Left kidney (tissue), 1 donor: ENCODE measurements at regions not wholly inside any gene's neighbourhood (a gene's known extent, or its start where the extent isn't known, plus 50 kb on each side); places are given as distances from the start of the nearest gene placed in this dataset.
A peak's percentile ranks its signal among the peaks of the same experiment; 100 is the strongest.
"Not testable (repeated sequence)": the region's sequence is repeated elsewhere in the genome, so short reads cannot be mapped to it uniquely, and the experiment has no call there.

Source experiments
- DNase-seq: peaks from one replicate; pipeline ENCODE4 v3.0.0-alpha.2; 2013

DNA sequence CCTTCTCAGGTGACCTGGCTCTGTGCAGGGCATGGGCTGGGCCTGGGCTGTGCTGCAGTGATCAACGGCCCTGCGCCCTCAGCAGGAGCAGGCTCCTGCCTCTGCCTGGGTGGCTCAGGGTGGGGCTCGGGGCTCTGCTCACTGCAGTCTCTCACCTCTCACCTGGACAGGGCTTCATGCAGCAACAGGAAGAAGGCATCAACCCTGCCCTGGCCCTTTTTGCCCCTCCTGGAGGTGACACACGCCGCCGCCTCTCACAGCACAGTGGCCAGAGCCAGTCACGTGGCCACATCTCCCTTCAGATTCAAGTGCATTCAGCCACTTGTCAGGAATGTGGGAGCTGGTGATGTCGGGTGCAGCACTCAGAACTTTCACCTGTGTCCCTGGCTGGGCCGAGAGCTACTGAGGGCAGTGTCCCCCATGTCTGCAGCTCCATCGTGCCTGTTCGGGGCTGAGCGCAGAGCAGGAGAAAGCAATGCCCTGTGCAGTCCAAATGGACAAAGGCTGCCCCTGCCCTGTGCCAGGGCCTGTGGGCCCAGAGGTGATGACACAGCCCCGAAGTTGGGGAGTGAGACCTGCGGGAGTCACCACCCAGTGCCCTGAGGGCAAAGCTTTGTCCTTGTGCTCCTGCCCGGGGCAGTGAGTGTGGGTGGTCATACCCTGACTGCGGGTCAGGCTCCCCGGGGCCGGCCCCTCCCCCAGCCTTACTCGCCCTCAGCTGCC, 314.0 kb downstream of the PTPRU start:
- DNase-seq = no peak

DNA sequence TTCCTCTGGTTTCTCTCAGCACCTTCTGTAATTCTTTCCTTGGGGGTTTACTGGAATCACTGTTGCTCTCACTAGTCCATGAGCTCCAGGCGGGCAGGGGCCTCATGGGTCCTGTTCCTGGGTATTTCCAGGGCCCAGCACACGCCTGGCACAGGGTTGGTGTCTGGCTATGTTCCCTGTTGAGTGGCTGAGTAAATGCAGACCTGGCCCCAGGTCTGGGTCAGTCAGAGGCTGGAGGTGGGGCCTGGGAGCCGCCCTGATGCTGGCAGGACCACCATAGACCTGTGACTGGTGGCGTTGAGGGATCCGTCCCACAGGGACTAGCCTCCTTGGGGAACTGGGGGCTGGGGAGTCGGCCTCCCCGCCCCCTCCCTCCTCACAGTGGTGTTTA, 313.4 kb downstream of the PTPRU start:
- not testable (repeated sequence) for DNase-seq

DNA sequence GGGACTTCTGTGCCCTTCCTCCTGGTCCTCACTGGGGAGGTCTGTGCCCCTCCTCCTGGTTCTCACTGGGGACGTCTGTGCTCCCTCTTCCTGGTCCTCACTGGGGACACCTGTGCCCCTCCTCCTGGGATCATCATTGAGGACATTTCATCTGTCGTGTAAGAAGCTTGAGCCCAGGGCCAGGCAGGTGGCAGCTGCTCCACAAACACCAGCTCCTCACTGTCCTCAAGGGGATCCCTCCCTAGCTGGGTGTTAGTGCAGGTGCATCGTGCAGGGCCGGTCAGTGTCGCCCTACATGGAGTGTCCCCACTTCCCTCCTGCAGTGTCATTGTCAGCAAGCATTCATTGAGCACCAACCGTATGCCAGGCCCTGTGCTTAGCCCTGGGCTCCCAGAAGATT, 312.7 kb downstream of the PTPRU start:
- DNase-seq = no peak

DNA sequence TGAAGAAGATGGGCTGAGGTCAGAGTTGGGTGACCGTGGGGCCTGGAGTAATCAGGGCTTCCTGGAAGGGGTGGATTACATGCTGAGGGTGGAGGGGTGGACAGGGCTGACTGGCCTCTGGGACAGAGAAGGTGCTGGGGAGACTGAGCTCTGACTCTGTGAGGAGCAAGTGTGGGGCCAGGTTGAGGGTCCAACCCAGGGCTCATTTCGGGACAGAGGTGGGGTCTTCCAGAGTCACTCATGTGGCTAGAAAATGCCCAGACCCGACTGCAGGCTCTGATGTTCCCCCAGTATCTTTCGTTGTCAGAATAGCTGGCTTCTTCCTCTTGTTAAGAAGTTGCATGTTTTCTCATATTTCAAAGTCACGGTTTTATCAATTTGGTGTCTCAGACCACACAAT, 311.8 kb downstream of the PTPRU start:
- no peak for DNase-seq

DNA sequence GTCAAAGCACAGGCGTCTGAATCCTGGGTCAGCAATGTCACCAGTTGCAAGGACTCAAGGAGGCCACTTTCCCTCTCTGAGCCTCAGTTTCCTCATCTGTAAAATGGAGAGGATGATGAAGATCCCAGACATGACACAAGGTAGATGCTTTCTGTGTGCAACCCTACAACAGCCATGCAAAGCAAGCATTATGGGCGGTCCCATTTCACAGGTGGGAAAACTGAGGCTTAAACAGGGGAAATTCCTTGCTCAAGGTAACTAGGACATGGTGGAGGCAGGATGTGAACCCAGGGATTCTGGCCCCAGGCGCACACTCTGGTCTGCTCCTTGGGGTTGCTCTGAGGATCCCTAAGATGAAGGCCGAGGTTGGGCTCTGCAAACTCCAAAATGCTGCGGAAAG, 311.0 kb downstream of the PTPRU start:
- no peak for DNase-seq

DNA sequence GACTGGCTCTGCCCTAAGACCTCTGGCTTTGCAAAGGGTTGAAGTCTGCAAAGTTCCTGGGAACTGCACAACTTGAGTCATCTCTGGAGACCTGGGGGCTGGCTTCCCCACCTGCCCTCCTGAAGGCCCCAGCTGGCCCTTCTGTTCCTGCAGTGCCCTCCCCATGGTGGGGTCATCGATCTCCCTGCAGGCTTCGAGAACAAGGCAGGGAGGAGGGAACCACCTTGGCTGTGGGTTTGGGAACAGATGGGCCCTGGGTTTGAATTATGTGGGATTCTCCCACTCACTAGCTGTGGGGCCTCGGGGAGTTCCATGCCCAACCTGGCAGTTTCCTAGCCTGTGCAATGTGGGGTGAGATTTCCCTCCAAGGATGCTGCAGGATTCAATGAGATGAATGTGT, 310.2 kb downstream of the PTPRU start:
- no peak for DNase-seq

DNA sequence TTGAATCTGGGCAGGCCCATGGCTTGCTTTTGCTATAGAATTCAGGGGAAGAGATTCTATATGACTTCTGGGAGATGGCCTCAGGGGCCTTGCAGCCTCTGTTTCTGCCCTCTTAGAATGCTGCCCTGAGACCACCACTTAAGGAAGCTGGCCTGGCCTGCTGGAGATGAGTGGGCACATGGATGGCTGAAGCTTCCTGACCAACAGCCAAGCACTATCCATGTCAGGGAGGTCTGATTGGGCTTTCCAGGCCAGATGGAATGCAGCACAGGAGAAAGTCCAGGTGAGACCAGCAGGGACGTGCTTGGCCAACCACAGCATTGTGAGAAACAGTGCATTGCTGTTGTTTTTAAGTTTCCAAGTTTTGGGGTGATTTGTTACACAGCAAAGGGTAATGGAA, 308.1 kb downstream of the PTPRU start:
- no peak for DNase-seq

DNA sequence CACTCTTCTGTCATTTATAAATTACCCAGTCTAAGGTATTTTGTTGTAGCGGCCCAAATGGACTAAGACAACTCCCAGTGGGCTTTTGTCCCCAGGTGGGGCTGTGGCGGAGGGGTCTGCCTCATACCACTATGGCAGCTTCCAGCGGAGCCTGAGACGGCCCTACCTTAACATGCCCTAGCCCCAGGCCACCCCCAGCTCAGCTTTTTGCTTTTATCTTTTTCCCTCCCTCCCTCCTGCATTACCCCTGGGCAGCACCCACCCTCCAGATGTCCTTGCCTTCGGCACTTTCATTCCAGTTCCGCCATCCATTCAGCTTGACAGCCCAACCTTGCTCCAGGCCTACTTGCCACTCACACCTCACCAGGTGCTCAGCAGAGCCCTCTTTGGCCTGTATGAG, 307.3 kb downstream of the PTPRU start:
- DNase-seq = no peak

DNA sequence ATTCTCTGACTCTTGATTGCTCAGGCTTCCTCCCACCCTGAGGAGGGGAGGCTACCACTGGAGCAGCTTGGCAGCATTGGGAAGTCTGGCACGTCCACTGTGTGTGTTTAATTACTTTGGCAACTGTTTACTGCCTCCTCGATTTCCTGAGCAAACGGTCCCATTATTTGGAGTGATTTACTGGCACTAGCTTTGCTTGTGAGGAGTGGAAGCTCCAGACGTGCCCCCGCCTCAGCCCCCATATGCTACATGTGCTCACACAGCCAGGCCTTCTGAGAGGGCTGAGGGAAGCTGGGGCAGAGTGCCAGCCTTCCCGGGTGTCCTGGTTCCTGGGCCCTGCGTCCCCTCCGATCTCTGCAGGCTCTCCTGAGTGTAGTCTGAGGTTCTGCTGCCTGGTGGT, 306.2 kb downstream of the PTPRU start:
- DNase-seq = peak; percentile 28

DNA sequence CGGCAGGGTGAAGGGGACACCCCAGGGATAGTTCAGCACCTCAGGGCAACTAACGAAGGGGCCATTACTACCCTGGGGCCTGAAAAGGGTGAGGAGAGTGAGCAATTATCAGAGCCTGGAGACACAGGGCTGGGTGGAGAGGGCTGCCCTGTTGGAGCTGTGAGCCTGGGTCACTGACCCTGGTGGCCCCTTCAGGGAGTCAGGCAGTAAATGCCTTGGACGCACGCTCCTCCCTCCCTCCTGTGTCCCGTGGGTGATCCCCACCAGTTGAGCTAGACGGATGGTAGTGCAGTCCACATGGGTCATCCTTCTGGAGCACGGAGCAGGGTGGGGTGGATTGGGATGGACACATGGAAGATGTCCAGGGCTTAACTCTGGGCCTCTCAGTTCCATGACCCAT, 305.3 kb downstream of the PTPRU start:
- no peak for DNase-seq

DNA sequence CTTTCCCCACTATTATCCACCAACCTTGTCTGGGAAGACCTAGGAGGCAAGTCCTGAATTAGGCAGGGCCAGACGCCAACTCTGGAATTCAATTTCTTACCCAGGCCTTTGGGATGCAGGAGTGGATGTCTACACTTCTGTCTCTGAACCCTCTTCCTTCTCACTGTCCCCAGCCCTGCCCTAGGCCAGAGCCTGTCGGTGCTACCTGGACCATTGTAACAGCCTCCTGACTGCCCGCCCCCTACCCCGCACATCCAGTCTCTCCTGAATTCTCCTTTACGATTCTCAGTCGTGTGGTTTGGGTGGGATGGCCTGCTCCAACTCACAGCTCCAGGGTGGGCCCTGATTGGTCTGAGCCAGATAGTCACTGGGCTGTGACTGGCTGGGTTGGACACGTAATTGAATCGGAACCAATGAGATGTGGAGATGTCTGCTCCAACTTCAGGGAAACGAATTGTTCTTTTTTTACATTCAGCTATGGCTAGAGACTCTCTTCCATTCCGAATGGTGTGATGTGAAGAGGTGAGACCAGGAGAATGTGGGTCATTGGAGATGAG, 304.6 kb downstream of the PTPRU start:
- DNase-seq = no peak

DNA sequence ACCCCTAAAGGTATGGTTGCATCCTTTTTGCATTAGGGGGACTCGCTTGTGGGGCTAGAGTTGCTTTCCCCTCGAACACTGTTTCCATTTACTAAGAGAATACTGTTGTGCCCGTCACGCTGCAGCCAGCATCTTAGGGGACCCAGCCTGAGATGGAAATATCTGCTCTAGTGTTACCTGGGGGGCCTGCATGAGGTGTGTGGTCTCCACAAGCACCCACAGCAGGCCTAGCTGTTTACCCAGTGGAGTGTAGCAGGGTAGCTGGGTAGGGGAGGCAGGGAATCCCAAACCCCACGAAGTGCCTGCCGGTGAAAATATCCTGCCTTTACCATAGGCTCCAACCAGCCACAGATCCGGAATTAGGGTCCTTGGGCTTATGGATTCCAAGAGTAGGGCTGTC, 303.6 kb downstream of the PTPRU start:
- no peak for DNase-seq

DNA sequence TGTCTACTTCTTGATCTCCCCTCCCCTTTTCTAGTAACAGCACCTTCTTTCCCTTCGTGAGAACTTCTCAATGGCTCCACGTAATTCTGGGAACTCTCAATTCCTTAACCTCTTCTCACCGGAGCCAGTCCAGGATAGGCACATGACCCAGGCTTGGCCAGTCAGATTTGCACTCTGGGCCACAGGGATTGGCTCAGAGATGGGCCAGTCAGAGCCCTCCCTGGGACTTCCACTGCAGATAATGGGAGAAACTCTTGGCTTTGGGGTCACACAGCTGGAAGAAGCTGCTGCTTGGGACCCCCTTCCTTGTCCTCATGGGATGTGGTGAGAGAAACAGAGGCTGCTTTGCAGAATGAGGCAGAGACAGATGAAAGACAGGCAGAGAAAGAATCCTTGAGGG, 302.3 kb downstream of the PTPRU start:
- DNase-seq = no peak

DNA sequence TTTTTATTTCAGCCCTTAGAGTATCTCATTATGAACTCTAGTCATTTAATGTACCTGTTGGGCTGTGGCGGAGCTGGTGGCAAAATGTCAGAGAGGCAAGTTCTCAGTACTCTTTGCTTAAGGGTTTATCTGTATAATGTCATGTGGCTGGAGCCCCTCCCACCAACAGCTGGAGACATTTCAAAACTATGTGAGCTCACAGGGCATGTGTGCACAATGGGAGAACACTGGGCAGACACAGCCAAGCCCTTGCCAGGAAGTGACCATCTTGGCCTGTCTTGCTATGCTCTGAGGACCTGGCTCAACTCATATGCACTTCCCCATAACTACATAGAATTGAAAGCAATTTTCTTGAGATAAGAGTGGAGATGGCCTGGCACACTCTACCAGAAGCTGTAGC, 296.4 kb downstream of the PTPRU start:
- no peak for DNase-seq

DNA sequence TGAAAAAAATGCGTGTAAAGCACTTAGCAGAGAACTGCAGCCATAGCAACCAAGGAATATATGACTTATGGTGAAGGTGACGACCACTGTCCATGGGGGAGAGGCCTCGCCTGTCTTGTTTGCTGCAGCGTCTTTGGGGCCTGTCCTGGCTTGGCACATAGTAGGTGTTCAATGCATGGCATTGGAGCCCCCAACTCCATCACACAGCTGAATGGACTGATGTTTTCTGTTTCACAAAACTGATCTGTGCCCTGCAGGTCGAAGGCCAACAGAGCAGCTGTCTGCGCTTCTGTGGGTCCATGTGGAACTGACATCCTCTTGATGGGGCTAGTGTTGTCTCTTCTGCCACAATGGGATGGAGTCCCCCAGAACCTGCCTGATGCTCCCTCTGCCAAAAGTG, 296.0 kb downstream of the PTPRU start:
- DNase-seq = no peak

DNA sequence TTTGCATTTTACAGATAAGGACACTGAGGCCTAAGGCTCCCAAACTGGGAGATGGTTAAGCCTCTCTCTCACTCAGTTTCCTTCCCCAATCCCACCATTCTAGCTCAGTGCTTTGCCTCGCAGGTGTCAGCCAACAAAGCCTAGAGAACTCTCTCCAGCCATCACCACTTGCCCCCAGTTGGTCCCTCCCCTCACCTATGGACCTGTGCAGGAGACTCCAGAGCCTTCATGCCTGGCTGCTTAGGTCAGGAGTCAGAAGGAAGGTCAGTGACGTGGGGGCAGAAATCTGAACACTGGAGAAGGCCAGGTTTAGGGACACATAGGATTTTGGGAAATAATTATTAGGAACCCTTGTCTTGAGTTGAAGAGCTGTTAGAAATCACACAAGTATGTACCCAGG, 295.3 kb downstream of the PTPRU start:
- DNase-seq = no peak

DNA sequence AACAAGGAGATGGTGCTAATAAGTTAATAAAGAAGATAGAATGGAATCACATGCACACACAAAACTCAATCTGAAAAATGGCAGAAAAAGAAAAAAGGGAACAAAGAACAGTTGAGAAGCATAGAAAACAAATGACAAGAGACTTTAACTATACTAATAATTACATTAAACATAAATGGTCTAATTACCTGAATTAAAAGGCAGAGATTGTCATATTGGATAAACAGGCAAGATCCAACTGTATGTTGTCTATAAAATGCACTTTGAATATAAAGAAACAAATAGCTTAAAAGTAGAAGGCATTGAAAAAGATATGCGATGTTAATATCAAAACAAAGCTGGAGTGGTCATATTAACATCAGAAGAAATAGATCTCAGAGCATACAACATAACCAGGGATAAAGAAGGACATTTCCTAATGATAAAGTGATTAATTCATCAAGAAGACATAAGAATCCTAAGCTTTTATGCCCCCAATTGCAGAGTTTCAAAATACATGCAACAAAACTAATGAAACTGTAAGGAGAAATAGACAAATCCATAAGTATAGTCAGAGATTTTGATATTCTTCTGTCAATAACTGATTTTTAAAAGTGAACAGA, 293.5 kb downstream of the PTPRU start:
- no peak for DNase-seq

DNA sequence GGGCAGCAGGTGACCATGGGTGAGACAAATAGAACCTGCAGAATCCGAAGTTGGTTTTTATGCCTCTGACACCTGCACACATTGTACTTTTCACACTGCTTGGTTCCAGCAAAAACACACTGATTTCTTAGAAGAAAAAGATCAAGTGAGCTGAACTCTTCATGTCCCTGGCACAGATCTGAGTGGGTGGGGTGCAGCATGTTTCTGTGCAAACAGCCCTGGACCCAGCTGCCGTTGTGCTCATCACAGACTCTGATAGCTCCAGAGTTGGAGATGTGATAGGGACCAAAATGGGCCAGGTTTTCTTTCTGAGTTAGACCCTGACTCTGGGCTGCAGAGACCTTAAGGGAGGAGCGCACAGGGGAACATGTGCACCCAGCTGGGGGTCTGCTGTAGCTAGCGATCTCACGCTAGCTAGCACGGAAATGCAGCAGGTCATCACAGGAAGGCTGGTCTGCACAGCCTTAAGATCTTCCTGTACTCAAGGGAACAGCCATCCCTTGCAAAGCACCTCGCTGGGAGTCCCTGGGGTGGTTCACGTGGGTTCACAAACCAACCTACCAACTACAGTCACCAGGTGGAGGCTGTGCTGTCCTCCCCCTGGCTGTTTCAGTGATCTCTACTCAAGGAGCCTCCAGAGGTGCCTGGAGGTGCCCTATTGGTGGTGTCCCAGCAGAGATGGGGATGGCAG, 291.1 kb downstream of the PTPRU start:
- no peak for DNase-seq

DNA sequence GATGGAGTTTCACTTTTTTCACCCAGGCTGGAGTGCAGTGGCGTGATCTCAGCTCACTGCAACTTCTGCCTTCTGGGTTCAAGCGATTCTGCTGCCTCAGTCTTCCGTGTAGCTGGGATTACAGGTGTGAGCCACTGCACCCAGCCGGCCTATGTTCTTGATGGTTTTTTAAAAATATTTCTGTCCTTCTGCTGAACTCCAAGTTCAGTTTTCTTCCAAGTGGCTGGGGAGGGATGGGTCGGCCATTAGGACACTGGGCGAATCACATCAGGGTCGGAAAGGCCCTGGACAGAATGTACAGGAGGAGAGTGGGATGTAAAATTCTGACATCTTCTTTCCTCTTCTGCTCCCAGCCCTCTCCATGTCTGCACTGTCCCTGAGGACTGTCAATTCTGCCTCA, 289.6 kb downstream of the PTPRU start:
- DNase-seq = no peak

DNA sequence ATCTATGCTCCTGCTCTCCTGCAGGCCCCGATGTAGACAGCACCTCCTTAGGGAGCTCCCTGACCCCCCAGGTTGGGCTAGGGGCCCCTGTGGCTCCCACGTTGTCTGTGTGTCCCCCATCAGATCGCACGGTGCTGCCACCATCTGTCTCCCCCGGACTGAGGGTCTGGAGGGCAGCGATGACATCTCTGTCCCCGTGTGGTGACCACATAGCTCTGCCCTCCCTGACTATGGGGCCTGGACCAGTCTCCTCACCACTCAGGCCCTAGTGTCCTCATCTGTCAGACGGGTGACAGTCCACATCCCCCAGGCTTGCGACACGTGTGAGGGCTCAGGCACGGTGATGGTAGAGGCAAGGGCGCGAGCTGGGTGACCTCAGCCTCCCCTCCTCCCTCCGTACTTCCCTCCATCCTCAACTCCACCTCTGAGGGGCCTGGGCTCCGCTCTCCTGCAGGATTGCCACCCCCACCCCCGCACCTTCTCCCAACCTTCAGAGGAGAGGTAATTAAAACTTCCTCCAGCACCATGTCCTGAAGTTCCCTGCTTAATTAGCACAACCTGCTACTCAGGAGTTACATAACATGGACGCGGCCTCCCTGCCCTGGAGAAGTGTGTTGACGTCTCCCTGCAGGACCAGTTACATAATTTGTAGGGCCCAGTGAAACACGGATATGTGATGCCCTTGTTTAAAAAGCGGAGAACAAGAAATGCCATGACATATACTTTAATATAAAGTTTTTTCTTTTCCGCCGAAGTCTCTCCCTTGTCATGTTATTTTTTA, 288.2 kb downstream of the PTPRU start:
- DNase-seq = no peak

DNA sequence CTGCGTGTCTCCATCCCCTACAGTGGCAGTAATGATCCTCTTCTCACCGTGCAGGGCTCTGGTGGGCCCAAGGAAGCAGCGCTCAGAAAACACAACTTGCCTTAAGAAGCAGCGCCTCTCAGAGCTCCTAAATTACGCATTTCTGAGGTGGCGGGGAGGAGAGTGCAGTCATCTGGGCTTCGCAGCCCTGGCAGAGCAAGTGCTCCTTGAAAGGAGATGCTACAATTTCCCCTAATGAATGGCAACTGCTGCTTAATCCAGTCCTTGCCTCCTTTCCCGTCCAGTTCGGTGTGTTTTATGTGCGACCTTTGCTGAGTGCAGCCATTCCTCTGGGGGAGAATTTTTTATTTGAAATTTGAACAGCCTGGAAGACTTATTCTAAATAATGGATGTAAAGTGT, 287.3 kb downstream of the PTPRU start:
- DNase-seq = no peak

DNA sequence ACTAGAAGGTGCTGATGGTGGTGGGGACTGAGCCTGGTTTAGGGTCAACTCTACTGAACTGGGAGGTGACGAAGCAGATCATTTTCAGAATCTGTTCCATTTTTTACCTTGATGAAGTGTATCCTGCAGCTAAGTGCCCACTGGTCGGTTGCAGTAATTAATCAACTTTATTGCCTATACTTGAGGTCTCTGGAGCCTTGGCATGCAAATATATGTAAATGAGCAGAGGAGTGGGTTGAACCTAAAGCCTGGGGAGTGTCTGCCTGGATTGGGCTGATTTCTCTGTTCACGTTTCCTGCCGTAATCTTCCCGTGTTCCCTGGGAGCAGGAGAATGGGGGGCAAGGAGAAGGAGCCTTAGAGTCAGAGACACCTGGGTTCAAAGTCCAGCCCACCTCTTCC, 286.8 kb downstream of the PTPRU start:
- DNase-seq = no peak
